ENCODE measurements at regions not wholly inside any gene's neighbourhood (a gene's known extent, or its start where the extent isn't known, plus 50 kb on each side); places are given as distances from the start of the nearest gene placed in this dataset.

GRCh38 chr2:56813490-56813889, 629.7 kb downstream of the CCDC85A start:
- no peak for TF ChIP-seq CTCF (IDR thresholded peaks at IDR 0.05)
- TF ChIP-seq POLR2AphosphoS5 (IDR thresholded peaks at IDR 0.05): no peak
- no peak for TF ChIP-seq EP300 (IDR thresholded peaks at IDR 0.05)
